Breast epithelium (tissue), 4 donors: ENCODE measurements at regions not wholly inside any gene's neighbourhood (a gene's known extent, or its start where the extent isn't known, plus 50 kb on each side); places are given as distances from the start of the nearest gene placed in this dataset.

Experiments
- DNase-seq, 2 donors: peaks; one replicate each; pipeline ENCODE4 v3.0.0-alpha.2; 2019; ENCODE audit warnings: low spot score in 2 of 2
- H3K27ac ChIP-seq, 2 donors: fragments of 200-600 bp; sonication (generic) in 1 of 2; one replicate each; pipeline ENCODE4 v1.5.1; 2016 to 2019; ENCODE audit warnings: mild to moderate bottlenecking in 1 of 2
- H3K27me3 ChIP-seq, 2 donors: fragments of 200-600 bp; sonication (generic) in 1 of 2; one replicate each; pipeline versions ENCODE4 v1.5.1 to v1.6.0; 2017 to 2019; ENCODE audit warnings: control low read depth in 1 of 2, mild to moderate bottlenecking in 1 of 2
- H3K36me3 ChIP-seq: fragments of 200-600 bp; one replicate; pipeline ENCODE4 v1.5.1; 2019
- H3K4me1 ChIP-seq, 2 donors: fragments of 200-600 bp; sonication (generic); one replicate each; pipeline ENCODE4 v1.5.1; 2016 to 2019; ENCODE audit warnings: control low read depth in 1 of 2
- H3K4me3 ChIP-seq, 3 donors: fragments of 200-600 bp; sonication (generic); 1 replicate in 2 of 3; 2 replicates in 1 of 3; pipeline ENCODE4 v1.5.1; 2016 to 2019; ENCODE audit warnings: mild to moderate bottlenecking in 3 of 3, moderate library complexity in 2 of 3
- H3K9me3 ChIP-seq, 2 donors: fragments of 200-600 bp; sonication (generic) in 1 of 2; one replicate each; pipeline ENCODE4 v1.5.1; 2016 to 2019; ENCODE audit warnings: control low read depth in 1 of 2
- CTCF ChIP-seq, 3 donors: fragments of 450-650 bp; IDR thresholded peaks; one replicate each; pipeline ENCODE4 v1.5.1; 2016 to 2017; ENCODE audit warnings: antibody characterized with exemption in 3 of 3, mild to moderate bottlenecking in 3 of 3, moderate library complexity in 3 of 3
- POLR2A ChIP-seq: fragments of 450-650 bp; IDR thresholded peaks from one replicate; pipeline ENCODE4 v1.6.1; 2016; ENCODE audit warnings: antibody characterized with exemption, mild to moderate bottlenecking, moderate library complexity
- POLR2AphosphoS5 ChIP-seq, 3 donors: sonication (generic); formaldehyde crosslinking; IDR thresholded peaks; one replicate each; pipeline ENCODE4 v1.6.1; 2017; ENCODE audit warnings: antibody characterized with exemption in 3 of 3
- intact Hi-C: fragments of 100-400 bp; cut with DNase I; formaldehyde crosslinking; loops from one replicate; pipeline ENCODE4 v1.15.1; 2023; ENCODE audit warnings: low total_unique reads

DNA sequence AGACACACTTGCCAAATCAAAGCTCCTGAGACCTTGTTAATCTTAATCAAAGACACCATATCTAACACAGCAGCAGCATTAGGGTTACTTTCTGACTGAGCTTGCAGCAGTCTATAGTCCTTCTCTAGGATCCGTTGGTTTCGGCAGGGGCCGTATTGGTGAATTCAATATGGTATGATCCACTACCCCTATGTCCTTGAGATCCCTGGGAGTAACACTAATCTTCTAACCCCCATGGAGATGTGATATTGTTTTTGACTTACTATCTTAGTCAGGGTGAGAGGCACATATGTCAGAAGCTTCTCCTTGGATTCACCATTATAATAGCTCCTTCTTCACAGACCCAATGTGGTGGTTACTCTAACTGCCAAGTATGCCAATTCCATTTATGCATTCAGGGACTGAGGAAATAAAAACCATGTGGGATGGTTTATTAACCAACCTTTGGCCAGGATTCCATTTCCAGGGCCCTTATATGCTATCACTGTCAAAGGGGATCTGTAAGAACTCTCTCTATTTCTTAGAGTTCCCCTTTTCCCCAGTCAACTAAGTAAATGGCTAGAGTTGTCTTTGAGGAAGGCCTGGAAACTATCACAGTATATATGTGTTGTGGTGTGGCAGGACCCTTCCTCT lies 673.6 kb upstream of the USP24 start:
- H3K27ac ChIP-seq: no peak overlapping the region
- H3K4me3 ChIP-seq: no peak overlapping the region
- H3K27me3 ChIP-seq: no peaks in the 10 kb centered on the region
- H3K4me1 ChIP-seq: no peaks in the 10 kb centered on the region
- no peak for DNase-seq
- intact Hi-C loops: no loop called here
- peaks cover 9 to 14% of the 10 kb centered on the region in 2 donors for H3K9me3 ChIP-seq
- no peak for TF ChIP-seq POLR2A
- no peak for TF ChIP-seq POLR2AphosphoS5 (IDR thresholded peaks at IDR 0.05)
- TF ChIP-seq CTCF (IDR thresholded peaks at IDR 0.05): no peak
- no peaks in the 10 kb centered on the region for H3K36me3 ChIP-seq

DNA sequence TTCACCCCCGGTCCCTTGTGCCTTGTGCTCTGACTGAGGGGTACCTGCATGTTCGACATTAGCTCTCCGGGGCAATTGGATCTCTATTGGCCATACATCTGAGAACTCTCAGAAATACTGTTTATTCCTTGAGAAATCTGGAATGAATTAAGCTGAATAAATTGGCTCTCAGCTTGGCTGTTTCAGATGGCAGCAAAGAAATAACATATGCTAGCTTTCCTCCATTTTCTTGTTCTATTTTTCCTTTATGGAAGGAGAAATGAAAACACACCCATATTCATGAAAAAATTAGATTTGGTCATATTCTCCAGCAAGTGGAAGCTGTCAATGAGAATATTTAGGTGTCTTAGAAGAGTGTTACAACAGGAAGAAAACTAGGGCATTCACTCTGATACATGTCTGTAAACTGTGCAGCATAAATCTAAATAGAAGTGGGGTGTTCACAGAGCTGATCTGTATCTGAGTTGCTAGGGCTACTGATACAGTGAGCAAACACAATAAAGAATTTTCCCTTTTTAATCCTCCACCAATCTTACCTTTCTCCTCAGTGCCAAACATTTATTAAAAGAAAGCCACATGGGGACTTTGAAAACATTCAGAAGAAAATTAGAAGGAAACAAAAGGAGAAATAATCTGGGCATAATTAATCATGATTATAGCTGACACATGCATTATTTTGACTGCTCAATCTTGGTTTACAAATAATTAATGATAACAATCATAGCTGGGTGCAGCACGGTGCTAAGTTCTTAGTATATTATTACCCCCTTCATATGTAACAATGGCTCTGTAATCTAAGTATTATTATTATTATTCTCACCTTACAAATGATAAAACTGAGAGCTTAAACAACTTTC lies 671.9 kb upstream of the USP24 start:
- no peaks in the 10 kb centered on the region for H3K27me3 ChIP-seq
- no peaks in the 10 kb centered on the region for H3K9me3 ChIP-seq
- no peak for TF ChIP-seq POLR2AphosphoS5 (IDR thresholded peaks at IDR 0.05)
- TF ChIP-seq POLR2A: no peak
- TF ChIP-seq CTCF (IDR thresholded peaks at IDR 0.05): no peak
- no peaks in the 10 kb centered on the region for H3K4me1 ChIP-seq
- intact Hi-C loops: no loop called here
- no peak overlapping the region for H3K4me3 ChIP-seq
- H3K36me3 ChIP-seq: no peaks in the 10 kb centered on the region
- no peak for DNase-seq
- no peak overlapping the region for H3K27ac ChIP-seq

GRCh38 chr1:55885619-55886018 lies 670.5 kb upstream of the USP24 start:
- Histone ChIP-seq H3K27ac (no peak overlapping the region), H3K4me3 (no peak overlapping the region), H3K9me3 (no peaks in the 10 kb centered on the region), H3K27me3 (no peaks in the 10 kb centered on the region), H3K4me1 (no peaks in the 10 kb centered on the region), H3K36me3 (no peaks in the 10 kb centered on the region)
- no peak for TF ChIP-seq POLR2A
- no peak for TF ChIP-seq CTCF (IDR thresholded peaks at IDR 0.05)
- no peak for TF ChIP-seq POLR2AphosphoS5 (IDR thresholded peaks at IDR 0.05)
- DNase-seq: no peak
- intact Hi-C loops: no loop called here

- TF ChIP-seq CTCF (IDR thresholded peaks at IDR 0.05): no peak
- no peak for TF ChIP-seq POLR2A
- no peak for TF ChIP-seq POLR2AphosphoS5 (IDR thresholded peaks at IDR 0.05)
- Histone ChIP-seq H3K4me1 (no peaks in the 10 kb centered on the region), H3K27me3 (no peaks in the 10 kb centered on the region), H3K4me3 (no peak overlapping the region), H3K27ac (no peak overlapping the region), H3K36me3 (no peaks in the 10 kb centered on the region), H3K9me3 (no peaks in the 10 kb centered on the region)
- no peak for DNase-seq
- intact Hi-C loops: no loop called here
Measured at GRCh38 chr1:55882931-55883330, 667.8 kb upstream of the USP24 start.

GRCh38 chr1:55879346-55879745 lies 664.2 kb upstream of the USP24 start:
- Histone ChIP-seq H3K9me3 (no peaks in the 10 kb centered on the region), H3K4me3 (no peak overlapping the region), H3K4me1 (no peaks in the 10 kb centered on the region), H3K27me3 (no peaks in the 10 kb centered on the region), H3K36me3 (no peaks in the 10 kb centered on the region), H3K27ac (no peak overlapping the region)
- DNase-seq: no peak
- TF ChIP-seq POLR2AphosphoS5 (IDR thresholded peaks at IDR 0.05): no peak
- no peak for TF ChIP-seq CTCF (IDR thresholded peaks at IDR 0.05)
- no peak for TF ChIP-seq POLR2A
- intact Hi-C loops: no loop called here
